Psoas muscle (tissue), 7 donors: ENCODE measurements at regions not wholly inside any gene's neighbourhood (a gene's known extent, or its start where the extent isn't known, plus 50 kb on each side); places are given as distances from the start of the nearest gene placed in this dataset.

ENCODE experiments used
- ATAC-seq, 4 donors: fragments of 200-7000 bp; cut with Tn5 transposase; one replicate each; pipeline ENCODE4 v1.9.1; 2020; ENCODE audit warnings: moderate library complexity in 3 of 4, mild to moderate bottlenecking in 2 of 4
- DNase-seq, 2 donors: peaks; one replicate each; pipeline ENCODE4 v3.0.0-alpha.2; 2020
- H3K27ac ChIP-seq: fragments of 200-600 bp; one replicate; pipeline ENCODE4 v1.8.0; 2022
- H3K27me3 ChIP-seq, 3 donors: fragments of 200-600 bp in 1 of 3; one replicate each; pipeline versions ENCODE4 v1.6.1 to v1.8.0; 2013 to 2022; ENCODE audit warnings: low read length in 2 of 3, mild to moderate bottlenecking in 2 of 3, moderate library complexity in 1 of 3; ENCODE audit not compliant: insufficient read depth in 3 of 3
- H3K36me3 ChIP-seq, 2 donors: fragments of 200-600 bp in 1 of 2; one replicate each; pipeline versions ENCODE4 v1.6.1 to v1.8.0; 2013 to 2022; ENCODE audit warnings: low read depth in 1 of 2, mild to moderate bottlenecking in 1 of 2, moderate library complexity in 1 of 2; ENCODE audit not compliant: insufficient read depth in 1 of 2
- H3K4me1 ChIP-seq: fragments of 200-600 bp; one replicate; pipeline ENCODE4 v1.8.0; 2022
- H3K4me3 ChIP-seq: fragments of 200-600 bp; one replicate; pipeline ENCODE4 v1.8.0; 2022; ENCODE audit warnings: mild to moderate bottlenecking
- H3K9me3 ChIP-seq: fragments of 200-600 bp; one replicate; pipeline ENCODE4 v1.8.0; 2022
- CTCF ChIP-seq: fragments of 200-600 bp; IDR thresholded peaks from one replicate; pipeline ENCODE4 v1.8.0; 2022; ENCODE audit warnings: antibody characterized with exemption
- WGBS, 3 donors: extraction: QIAGEN DNeasy Blood & Tissue Kit; methylation state at CpG; one replicate each; pipeline versions ENCODE4 v1.1.6 to v1.1.7; 2013; 5-methylcytosine and 5-hydroxymethylcytosine counted together
- intact Hi-C, 2 donors: fragments of 100-400 bp; cut with DNase I; formaldehyde crosslinking; loops; one replicate each; pipeline versions ENCODE4 v1.11.0 to v1.14.2; 2022
- donor health status: healthy with polysubstance abuse.
- donor health status: DM: no; HTN: no; CAD: no; lungs with moderate emphysema.
- donor health status: Bipolar disorder and iron deficiency.
- donor health status: healthy.
- donor health status: DM: yes; HTN: yes; CAD: no.
- donor health status: DM: no; HTN: no; CAD: no.
- donor health status: DM: yes; HTN: yes; CAD: no.

DNA sequence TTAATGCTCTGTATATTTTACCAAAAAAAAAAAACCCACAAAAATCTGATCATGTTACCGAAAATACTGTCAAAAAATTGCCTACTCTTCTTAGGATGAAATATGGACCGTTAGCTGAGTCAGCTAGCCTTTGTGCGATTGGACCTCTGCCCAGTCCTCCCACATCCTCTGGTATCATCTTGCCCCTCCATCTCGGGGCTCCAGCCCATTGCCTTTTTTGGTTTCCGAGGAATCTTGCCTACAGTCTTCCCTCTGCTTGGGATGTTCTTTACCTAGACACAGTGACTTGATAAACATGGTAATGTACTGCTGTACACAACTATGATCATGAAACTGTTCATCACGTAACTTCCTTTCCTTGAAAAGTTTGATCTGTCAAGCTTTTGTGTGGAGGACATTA, 371.4 kb downstream of the SV2B start:
- no peak for TF ChIP-seq CTCF
- H3K36me3 ChIP-seq = no peaks in the 10 kb centered on the region
- no peaks in the 10 kb centered on the region for H3K4me1 ChIP-seq
- no peak for ATAC-seq
- no peak overlapping the region for H3K27ac ChIP-seq
- DNase-seq = no peak
- no peaks in the 10 kb centered on the region for H3K27me3 ChIP-seq
- H3K9me3 ChIP-seq = no peaks in the 10 kb centered on the region
- WGBS, 3 donors = 43 to 54% (median 50%) methylated on average over 6 of the region's 6 CpGs
- H3K4me3 ChIP-seq = no peak overlapping the region
- intact Hi-C loops = no loop called here

- intact Hi-C loops = no loop called here
- H3K4me3 ChIP-seq = no peak overlapping the region
- no peak overlapping the region for H3K27ac ChIP-seq
- H3K36me3 ChIP-seq = no peaks in the 10 kb centered on the region
- no peaks in the 10 kb centered on the region for H3K9me3 ChIP-seq
- ATAC-seq (no peak), DNase-seq (no peak)
- TF ChIP-seq CTCF = no peak
- H3K4me1 ChIP-seq = no peaks in the 10 kb centered on the region
- WGBS, 3 donors = 55 to 74% (median 60%) methylated on average over 3 of the region's 3 CpGs
- H3K27me3 ChIP-seq = no peaks in the 10 kb centered on the region
Observed at GRCh38 chr15:91472316-91472756, 372.3 kb downstream of the SV2B start.

- Histone ChIP-seq H3K4me1 (no peaks in the 10 kb centered on the region), H3K4me3 (no peak overlapping the region), H3K27me3 (no peaks in the 10 kb centered on the region), H3K9me3 (no peaks in the 10 kb centered on the region), H3K36me3 (no peaks in the 10 kb centered on the region), H3K27ac (no peak overlapping the region)
- intact Hi-C loops = no loop called here
- TF ChIP-seq CTCF = no peak
- WGBS, 3 donors = 54 to 58% (median 55%) methylated on average over 3 of the region's 3 CpGs
- DNase-seq = no peak
- no peak for ATAC-seq
Observed at GRCh38 chr15:91473894-91474545, 374.0 kb downstream of the SV2B start.

DNA sequence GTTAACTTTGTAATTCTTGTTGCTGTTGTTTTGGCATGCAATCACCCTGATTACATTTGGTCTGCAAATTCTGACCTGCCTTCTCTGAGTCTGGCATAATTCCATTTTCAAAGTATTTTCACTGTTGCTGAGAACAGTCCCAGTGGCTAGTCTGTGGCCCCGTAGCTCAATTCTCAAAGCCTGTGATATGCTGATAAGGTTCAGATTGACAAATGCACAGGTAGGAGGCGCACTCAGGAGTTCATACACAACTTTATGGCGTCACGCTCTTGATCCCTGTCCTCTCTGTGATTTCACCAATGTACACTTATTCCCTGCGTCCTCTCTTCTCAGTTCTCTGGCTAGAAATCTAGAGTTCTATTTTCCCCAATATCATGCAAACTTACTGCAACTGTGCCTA, 376.6 kb upstream of the SLCO3A1 start:
- Histone ChIP-seq H3K36me3 (no peaks in the 10 kb centered on the region), H3K4me3 (no peak overlapping the region), H3K27ac (no peak overlapping the region), H3K4me1 (no peaks in the 10 kb centered on the region), H3K27me3 (no peaks in the 10 kb centered on the region), H3K9me3 (no peaks in the 10 kb centered on the region)
- WGBS, 3 donors = 80 to 86% (median 81%) methylated on average over 5 of the region's 5 CpGs
- intact Hi-C loops = no loop called here
- TF ChIP-seq CTCF = no peak
- no peak for ATAC-seq
- no peak for DNase-seq

DNA sequence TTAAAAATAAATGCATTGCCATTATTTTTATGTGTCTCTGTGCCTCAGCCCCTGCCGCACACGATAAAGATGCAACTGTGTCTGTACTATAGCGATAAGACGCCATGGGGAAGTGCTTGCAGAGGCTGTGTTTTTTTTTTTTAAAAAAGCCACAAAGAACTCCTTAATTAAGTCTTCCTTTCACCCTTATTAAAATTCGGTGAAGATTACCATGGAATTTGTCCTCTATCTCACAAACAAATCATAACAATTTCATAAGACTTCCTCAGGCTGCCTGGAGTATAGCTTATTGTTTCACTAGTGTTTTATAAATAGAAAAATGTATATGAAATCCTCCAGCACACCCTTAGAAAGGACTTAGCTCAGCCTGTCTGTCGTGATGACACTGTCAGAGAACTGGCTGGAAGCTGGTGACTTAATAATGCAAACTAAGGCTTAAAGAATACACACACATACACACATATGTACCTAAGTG, 374.8 kb upstream of the SLCO3A1 start:
- H3K9me3 ChIP-seq = no peaks in the 10 kb centered on the region
- no peaks in the 10 kb centered on the region for H3K27me3 ChIP-seq
- DNase-seq (no peak), ATAC-seq (no peak)
- H3K4me1 ChIP-seq = no peaks in the 10 kb centered on the region
- no peak for TF ChIP-seq CTCF
- WGBS, 3 donors = 77 to 87% (median 80%) methylated on average over 6 of the region's 6 CpGs
- H3K27ac ChIP-seq = no peak overlapping the region
- intact Hi-C loops = no loop called here
- H3K4me3 ChIP-seq = no peak overlapping the region
- no peaks in the 10 kb centered on the region for H3K36me3 ChIP-seq
